WTC11 (cell line): ENCODE measurements at regions not wholly inside any gene's neighbourhood (a gene's known extent, or its start where the extent isn't known, plus 50 kb on each side); places are given as distances from the start of the nearest gene placed in this dataset.

Experiments used
- ATAC-seq: fragments of 200-7000 bp; cut with Tn5 transposase; 2 replicates; pipeline ENCODE4 v1.10.0; 2021; ENCODE audit warnings: mild to moderate bottlenecking, moderate library complexity
- CTCF ChIA-PET: fragments of 300-600 bp; sonication (Branson Sonifier 250); formaldehyde crosslinking; loops from one replicate; lab custom pipeline; 2021; ENCODE audit warnings: antibody characterized with exemption; lab: Charles Lee
- POLR2A ChIA-PET: fragments of 350-600 bp; sonication (Branson Sonifier 250); formaldehyde crosslinking; loops from one replicate; lab custom pipeline; 2021; ENCODE audit warnings: antibody characterized with exemption; lab: Charles Lee
- DNase-seq: peaks from one replicate; pipeline ENCODE4 v3.0.0; 2021; ENCODE audit warnings: low spot score
- H3K27ac Mint-ChIP-seq: 2 replicates; pipeline ENCODE4 v1.8.0; 2021; ENCODE audit warnings: mixed read lengths
- H3K27me3 Mint-ChIP-seq: 2 replicates; pipeline ENCODE4 v1.8.0; 2021; ENCODE audit warnings: low read depth, mild to moderate bottlenecking, moderate library complexity, mixed read lengths
- H3K36me3 Mint-ChIP-seq: 2 replicates; pipeline ENCODE4 v1.8.0; 2021; ENCODE audit warnings: mixed read lengths
- H3K4me1 Mint-ChIP-seq: 2 replicates; pipeline ENCODE4 v1.8.0; 2022; ENCODE audit warnings: mixed read lengths
- H3K4me3 Mint-ChIP-seq: 2 replicates; pipeline ENCODE4 v1.8.0; 2021; ENCODE audit warnings: mild to moderate bottlenecking, moderate library complexity, mixed read lengths
- H3K9me3 Mint-ChIP-seq: 2 replicates; pipeline ENCODE4 v1.8.0; 2021; ENCODE audit warnings: mixed read lengths
- CDX4 ChIP-seq: fragments of 250-450 bp; sonication (Bioruptor Pico); IDR thresholded peaks from 2 replicates; pipeline ENCODE4 v1.9.0; 2021; ENCODE audit warnings: moderate library complexity, mild to moderate bottlenecking, inconsistent platforms, borderline replicate concordance
- CREM ChIP-seq: sonication (generic); formaldehyde crosslinking; IDR thresholded peaks from 2 replicates; pipeline ENCODE4 v1.8.1; 2022; ENCODE audit warnings: mild to moderate bottlenecking, missing genetic modification reagents, moderate library complexity
- CTCF ChIP-seq: fragments of 200-600 bp; IDR thresholded peaks from 2 replicates; pipeline ENCODE4 v1.8.0; 2022; ENCODE audit warnings: antibody characterized with exemption
- E2F1 ChIP-seq: sonication (generic); formaldehyde crosslinking; IDR thresholded peaks from 2 replicates; pipeline ENCODE4 v1.8.0; 2022; ENCODE audit warnings: mild to moderate bottlenecking, missing genetic modification reagents
- FOXK1 ChIP-seq: sonication (generic); formaldehyde crosslinking; IDR thresholded peaks from 2 replicates; pipeline ENCODE4 v1.8.0; 2022; ENCODE audit warnings: mild to moderate bottlenecking, moderate library complexity, missing genetic modification reagents
- GABPB1 ChIP-seq: sonication (generic); formaldehyde crosslinking; IDR thresholded peaks from 2 replicates; pipeline ENCODE4 v1.8.1; 2023; ENCODE audit warnings: mild to moderate bottlenecking, missing genetic modification reagents
- GTF2I ChIP-seq: fragments of 250-450 bp; sonication (Bioruptor Pico); conservative IDR thresholded peaks from 2 replicates; pipeline ENCODE4 v1.4.0; 2021; ENCODE audit warnings: mild to moderate bottlenecking
- JAZF1 ChIP-seq: fragments of 250-450 bp; sonication (Bioruptor Pico); IDR thresholded peaks from 2 replicates; pipeline ENCODE4 v1.9.0; 2021; ENCODE audit warnings: moderate library complexity, mild to moderate bottlenecking, inconsistent platforms
- JUN ChIP-seq: sonication (generic); formaldehyde crosslinking; IDR thresholded peaks from 2 replicates; pipeline ENCODE4 v1.8.0; 2023; ENCODE audit warnings: mild to moderate bottlenecking, missing genetic modification reagents
- MYBL2 ChIP-seq: sonication (generic); formaldehyde crosslinking; IDR thresholded peaks from 2 replicates; pipeline ENCODE4 v1.8.1; 2023; ENCODE audit warnings: mild to moderate bottlenecking, moderate library complexity, missing genetic modification reagents
- NFE2L1 ChIP-seq: sonication (generic); formaldehyde crosslinking; IDR thresholded peaks from 2 replicates; pipeline ENCODE4 v1.8.1; 2023; ENCODE audit warnings: missing genetic modification reagents
- NFYB ChIP-seq: sonication (generic); formaldehyde crosslinking; conservative IDR thresholded peaks from 2 replicates; pipeline ENCODE4 v1.8.0; 2022; ENCODE audit warnings: low read depth, missing genetic modification reagents
- NR3C1 ChIP-seq: sonication (generic); formaldehyde crosslinking; conservative IDR thresholded peaks from 2 replicates; pipeline ENCODE4 v1.8.1; 2023; ENCODE audit warnings: low read depth, mild to moderate bottlenecking, missing genetic modification reagents
- RORB ChIP-seq: fragments of 250-450 bp; sonication (Bioruptor Pico); IDR thresholded peaks from 2 replicates; pipeline ENCODE4 v1.9.0; 2021; ENCODE audit warnings: mild to moderate bottlenecking
- SMAD3 ChIP-seq: sonication (generic); formaldehyde crosslinking; IDR thresholded peaks from 2 replicates; pipeline ENCODE4 v1.8.0; 2022; ENCODE audit warnings: missing genetic modification reagents, mild to moderate bottlenecking, borderline replicate concordance
- TP53 ChIP-seq: sonication (generic); formaldehyde crosslinking; IDR thresholded peaks from 2 replicates; pipeline ENCODE4 v1.8.1; 2023; ENCODE audit warnings: mild to moderate bottlenecking, missing genetic modification reagents
- USF1 ChIP-seq: sonication (generic); formaldehyde crosslinking; IDR thresholded peaks from 2 replicates; pipeline ENCODE4 v1.8.0; 2022; ENCODE audit warnings: mild to moderate bottlenecking, missing genetic modification reagents
- ZNF121 ChIP-seq: sonication (generic); formaldehyde crosslinking; IDR thresholded peaks from 2 replicates; pipeline ENCODE4 v1.8.0; 2023; ENCODE audit warnings: missing genetic modification reagents
- ZNF138 ChIP-seq: sonication (generic); formaldehyde crosslinking; conservative IDR thresholded peaks from 2 replicates; pipeline ENCODE4 v1.8.1; 2022; ENCODE audit warnings: mild to moderate bottlenecking, moderate library complexity, missing genetic modification reagents
- ZNF219 ChIP-seq: sonication (generic); formaldehyde crosslinking; IDR thresholded peaks from 2 replicates; pipeline ENCODE4 v1.8.0; 2023; ENCODE audit warnings: missing genetic modification reagents, mild to moderate bottlenecking, borderline replicate concordance
- ZNF281 ChIP-seq: sonication (generic); formaldehyde crosslinking; IDR thresholded peaks from 2 replicates; pipeline ENCODE4 v1.8.0; 2023; ENCODE audit warnings: mild to moderate bottlenecking, missing genetic modification reagents
- ZNF396 ChIP-seq: fragments of 250-450 bp; sonication (Bioruptor Pico); IDR thresholded peaks from 2 replicates; pipeline ENCODE4 v1.8.0; 2021; ENCODE audit warnings: mild to moderate bottlenecking, moderate library complexity, borderline replicate concordance
- TF ChIP-seq, protein P1 (sequence below): sonication (generic); formaldehyde crosslinking; IDR thresholded peaks from 2 replicates; pipeline ENCODE4 v1.8.1; 2023; ENCODE audit warnings: mild to moderate bottlenecking, missing genetic modification reagents, moderate library complexity
- TF ChIP-seq, protein P2 (sequence below): sonication (generic); formaldehyde crosslinking; IDR thresholded peaks from 2 replicates; pipeline ENCODE4 v1.8.1; 2023; ENCODE audit warnings: mild to moderate bottlenecking, missing genetic modification reagents

DNA sequence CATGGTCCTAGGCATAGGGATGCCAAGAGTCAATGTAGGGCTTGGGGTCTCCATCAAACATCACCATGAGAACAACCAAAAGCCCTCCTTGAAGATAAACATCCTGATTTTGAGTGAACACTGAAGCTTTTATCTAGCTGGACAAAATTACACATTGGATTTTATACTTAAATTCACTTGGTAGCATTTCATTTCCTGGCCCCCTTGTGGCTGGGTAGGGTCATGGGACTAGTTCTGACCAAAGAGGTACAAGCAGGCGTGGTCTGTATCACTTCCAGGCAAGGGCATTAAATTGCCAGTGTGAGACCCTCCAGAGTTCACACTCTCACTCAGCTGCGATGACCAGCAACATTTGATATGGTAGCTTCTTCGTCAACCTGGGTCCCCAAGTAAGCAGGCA lies 320.3 kb downstream of the ACTL7B start:
- DNase-seq, result peak; percentile 26
- ATAC-seq, result peak; percentile 83
- no peaks in the 10 kb centered on the region for H3K4me1 Mint-ChIP-seq
- H3K27ac Mint-ChIP-seq, result no peak overlapping the region
- no peaks in the 10 kb centered on the region for H3K27me3 Mint-ChIP-seq
- no peaks in the 10 kb centered on the region; the same call in 1 of the 2 replicates for H3K36me3 Mint-ChIP-seq
- TF ChIP-seq ZNF121, result no peak
- TF ChIP-seq JUN (CRISPR knock-in tag), result no peak
- TF ChIP-seq JAZF1 (CRISPR knock-in tag), result no peak
- TF ChIP-seq CREM (CRISPR knock-in tag), result no peak
- no peak for TF ChIP-seq SMAD3
- peak; percentile 42 for TF ChIP-seq CTCF
- TF ChIP-seq NR3C1 (CRISPR knock-in tag), result no peak
- TF ChIP-seq, all 79 proteins: peak for 1
- Mint-ChIP-seq H3K4me3 (no peak overlapping the region), H3K9me3 (peaks cover 12% of the 10 kb centered on the region)
- CTCF ChIA-PET, result interaction anchor here (0.7 to 1.7 kb wide), 2 partner anchors 91 to 135 kb away, joined by 3 read pairs; no protein-coding TSS in a partner anchor
- POLR2A ChIA-PET, result no interaction called here

GRCh38 chr9:108534741-108535140 lies 321.0 kb downstream of the ACTL7B start:
- ATAC-seq (no peak), DNase-seq (no peak)
- H3K36me3 Mint-ChIP-seq, result no peaks in the 10 kb centered on the region; the same call in 1 of the 2 replicates
- ChIA-PET POLR2A (no interaction called here), CTCF (no interaction called here)
- TF ChIP-seq FOXK1 (CRISPR knock-in tag) (no peak), CDX4 (CRISPR knock-in tag) (no peak), ZNF281 (CRISPR knock-in tag) (no peak), JUN (CRISPR knock-in tag) (no peak), ZNF138 (CRISPR knock-in tag) (no peak), GTF2I (no peak), TP53 (CRISPR knock-in tag) (no peak), MYBL2 (CRISPR knock-in tag) (no peak), ZNF219 (CRISPR knock-in tag) (no peak), ZNF396 (no peak), RORB (no peak), NFE2L1 (no peak), NFYB (CRISPR knock-in tag) (no peak), GABPB1 (no peak), USF1 (CRISPR knock-in tag) (no peak), JAZF1 (CRISPR knock-in tag) (no peak), E2F1 (CRISPR knock-in tag) (no peak)
- TF ChIP-seq, protein P1, sequence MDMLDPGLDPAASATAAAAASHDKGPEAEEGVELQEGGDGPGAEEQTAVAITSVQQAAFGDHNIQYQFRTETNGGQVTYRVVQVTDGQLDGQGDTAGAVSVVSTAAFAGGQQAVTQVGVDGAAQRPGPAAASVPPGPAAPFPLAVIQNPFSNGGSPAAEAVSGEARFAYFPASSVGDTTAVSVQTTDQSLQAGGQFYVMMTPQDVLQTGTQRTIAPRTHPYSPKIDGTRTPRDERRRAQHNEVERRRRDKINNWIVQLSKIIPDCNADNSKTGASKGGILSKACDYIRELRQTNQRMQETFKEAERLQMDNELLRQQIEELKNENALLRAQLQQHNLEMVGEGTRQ (CRISPR knock-in tag), result no peak
- TF ChIP-seq, protein P2, sequence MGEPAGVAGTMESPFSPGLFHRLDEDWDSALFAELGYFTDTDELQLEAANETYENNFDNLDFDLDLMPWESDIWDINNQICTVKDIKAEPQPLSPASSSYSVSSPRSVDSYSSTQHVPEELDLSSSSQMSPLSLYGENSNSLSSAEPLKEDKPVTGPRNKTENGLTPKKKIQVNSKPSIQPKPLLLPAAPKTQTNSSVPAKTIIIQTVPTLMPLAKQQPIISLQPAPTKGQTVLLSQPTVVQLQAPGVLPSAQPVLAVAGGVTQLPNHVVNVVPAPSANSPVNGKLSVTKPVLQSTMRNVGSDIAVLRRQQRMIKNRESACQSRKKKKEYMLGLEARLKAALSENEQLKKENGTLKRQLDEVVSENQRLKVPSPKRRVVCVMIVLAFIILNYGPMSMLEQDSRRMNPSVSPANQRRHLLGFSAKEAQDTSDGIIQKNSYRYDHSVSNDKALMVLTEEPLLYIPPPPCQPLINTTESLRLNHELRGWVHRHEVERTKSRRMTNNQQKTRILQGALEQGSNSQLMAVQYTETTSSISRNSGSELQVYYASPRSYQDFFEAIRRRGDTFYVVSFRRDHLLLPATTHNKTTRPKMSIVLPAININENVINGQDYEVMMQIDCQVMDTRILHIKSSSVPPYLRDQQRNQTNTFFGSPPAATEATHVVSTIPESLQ (CRISPR knock-in tag), result no peak
- H3K27me3 Mint-ChIP-seq, result no peaks in the 10 kb centered on the region
- H3K9me3 Mint-ChIP-seq, result peaks cover 10% of the 10 kb centered on the region
- no peaks in the 10 kb centered on the region for H3K4me1 Mint-ChIP-seq
- no peak overlapping the region for H3K27ac Mint-ChIP-seq
- no peak overlapping the region for H3K4me3 Mint-ChIP-seq
